ENCODE measurements at regions not wholly inside any gene's neighbourhood (a gene's known extent, or its start where the extent isn't known, plus 50 kb on each side); places are given as distances from the start of the nearest gene placed in this dataset.

DNA sequence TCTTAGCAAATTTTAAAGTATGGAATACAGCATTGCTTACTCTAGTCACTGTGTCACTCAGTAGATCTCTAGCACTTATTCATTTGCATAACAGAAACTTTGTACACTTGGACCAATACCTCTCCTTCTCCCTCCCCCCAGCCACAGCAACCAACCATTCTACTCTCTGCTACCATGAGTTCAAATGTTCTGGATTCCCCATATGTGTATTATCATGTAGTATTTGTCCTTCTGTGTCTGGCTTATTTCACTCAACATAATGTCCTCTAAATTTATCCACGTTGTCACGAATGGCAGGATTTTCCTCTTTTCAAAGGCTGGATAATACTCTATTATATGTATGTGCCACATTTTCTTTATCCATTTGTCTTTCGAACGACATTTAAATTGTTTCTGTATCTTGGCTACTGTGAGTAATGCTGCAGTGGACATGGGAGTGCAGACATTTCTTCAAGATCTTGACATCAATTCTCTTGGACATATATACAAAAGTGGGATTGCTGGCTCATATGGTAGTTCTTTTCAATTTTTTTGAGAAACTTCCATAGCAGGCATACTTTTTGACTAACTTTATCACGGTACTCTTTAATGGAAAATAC is 184.5 kb upstream of the SOX21 start:
- no peak for TF ChIP-seq POLR2AphosphoS5 (IDR thresholded peaks at IDR 0.05; ENCODE audit: low read depth, low read length)
- TF ChIP-seq TAF1 (IDR thresholded peaks at IDR 0.05; ENCODE audit: borderline replicate concordance, insufficient read depth, low read length): no peak
- no peak for TF ChIP-seq SIN3A (IDR thresholded peaks at IDR 0.05; ENCODE audit: borderline replicate concordance, insufficient read depth, low read length)
- TF ChIP-seq, protein P1, sequence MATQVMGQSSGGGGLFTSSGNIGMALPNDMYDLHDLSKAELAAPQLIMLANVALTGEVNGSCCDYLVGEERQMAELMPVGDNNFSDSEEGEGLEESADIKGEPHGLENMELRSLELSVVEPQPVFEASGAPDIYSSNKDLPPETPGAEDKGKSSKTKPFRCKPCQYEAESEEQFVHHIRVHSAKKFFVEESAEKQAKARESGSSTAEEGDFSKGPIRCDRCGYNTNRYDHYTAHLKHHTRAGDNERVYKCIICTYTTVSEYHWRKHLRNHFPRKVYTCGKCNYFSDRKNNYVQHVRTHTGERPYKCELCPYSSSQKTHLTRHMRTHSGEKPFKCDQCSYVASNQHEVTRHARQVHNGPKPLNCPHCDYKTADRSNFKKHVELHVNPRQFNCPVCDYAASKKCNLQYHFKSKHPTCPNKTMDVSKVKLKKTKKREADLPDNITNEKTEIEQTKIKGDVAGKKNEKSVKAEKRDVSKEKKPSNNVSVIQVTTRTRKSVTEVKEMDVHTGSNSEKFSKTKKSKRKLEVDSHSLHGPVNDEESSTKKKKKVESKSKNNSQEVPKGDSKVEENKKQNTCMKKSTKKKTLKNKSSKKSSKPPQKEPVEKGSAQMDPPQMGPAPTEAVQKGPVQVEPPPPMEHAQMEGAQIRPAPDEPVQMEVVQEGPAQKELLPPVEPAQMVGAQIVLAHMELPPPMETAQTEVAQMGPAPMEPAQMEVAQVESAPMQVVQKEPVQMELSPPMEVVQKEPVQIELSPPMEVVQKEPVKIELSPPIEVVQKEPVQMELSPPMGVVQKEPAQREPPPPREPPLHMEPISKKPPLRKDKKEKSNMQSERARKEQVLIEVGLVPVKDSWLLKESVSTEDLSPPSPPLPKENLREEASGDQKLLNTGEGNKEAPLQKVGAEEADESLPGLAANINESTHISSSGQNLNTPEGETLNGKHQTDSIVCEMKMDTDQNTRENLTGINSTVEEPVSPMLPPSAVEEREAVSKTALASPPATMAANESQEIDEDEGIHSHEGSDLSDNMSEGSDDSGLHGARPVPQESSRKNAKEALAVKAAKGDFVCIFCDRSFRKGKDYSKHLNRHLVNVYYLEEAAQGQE (IDR thresholded peaks at IDR 0.05; ENCODE audit: insufficient read depth in 1 of 2, low read depth in 2 of 2, low read length in 2 of 2): no peak
- no peak for TF ChIP-seq FOXP2 (optimal IDR thresholded peaks at IDR 0.05; ENCODE audit: borderline replicate concordance, extremely low read depth, extremely low read length, insufficient read depth)
